ENCODE measurements at regions not wholly inside any gene's neighbourhood (a gene's known extent, or its start where the extent isn't known, plus 50 kb on each side); places are given as distances from the start of the nearest gene placed in this dataset.

DNA sequence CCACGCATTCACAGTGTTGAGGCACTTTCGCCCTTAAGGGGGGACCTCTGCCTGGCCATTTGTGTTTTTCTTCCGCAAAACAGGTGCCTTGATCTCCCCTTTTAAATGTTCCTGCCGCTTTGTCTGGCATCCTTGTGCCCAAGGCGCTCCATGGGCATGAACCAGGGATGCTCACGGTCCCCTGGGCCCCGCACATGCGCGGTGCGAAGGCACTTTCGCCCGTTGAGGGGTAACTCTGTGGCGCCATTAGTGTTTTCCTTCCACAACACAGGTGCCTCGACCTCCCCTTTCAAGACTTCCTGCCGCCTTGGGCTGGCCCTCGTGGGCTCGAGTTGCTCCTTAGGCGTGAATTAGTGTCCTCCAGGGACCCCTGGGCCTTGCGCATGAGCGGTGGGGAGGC is 335.5 kb downstream of the ALG10 start:
- Histone ChIP-seq H3K36me3 (ENCODE audit: low read depth) (no peaks in the 10 kb centered on the region), H3K4me1 (ENCODE audit: insufficient read depth, poor library complexity, severe bottlenecking) (no peaks in the 10 kb centered on the region), H3K4me3 (ENCODE audit: severe bottlenecking) (no peak overlapping the region), H3K27me3 (ENCODE audit: insufficient read depth, poor library complexity, severe bottlenecking) (no peaks in the 10 kb centered on the region), H3K9me3 (ENCODE audit: severe bottlenecking) (no peaks in the 10 kb centered on the region), H3K27ac (ENCODE audit: poor library complexity, severe bottlenecking) (no peak overlapping the region)
- DNase-seq (ENCODE audit: low spot score), result no peak
- no peak for ATAC-seq (ENCODE audit: low read depth)
- TF ChIP-seq, protein P1, sequence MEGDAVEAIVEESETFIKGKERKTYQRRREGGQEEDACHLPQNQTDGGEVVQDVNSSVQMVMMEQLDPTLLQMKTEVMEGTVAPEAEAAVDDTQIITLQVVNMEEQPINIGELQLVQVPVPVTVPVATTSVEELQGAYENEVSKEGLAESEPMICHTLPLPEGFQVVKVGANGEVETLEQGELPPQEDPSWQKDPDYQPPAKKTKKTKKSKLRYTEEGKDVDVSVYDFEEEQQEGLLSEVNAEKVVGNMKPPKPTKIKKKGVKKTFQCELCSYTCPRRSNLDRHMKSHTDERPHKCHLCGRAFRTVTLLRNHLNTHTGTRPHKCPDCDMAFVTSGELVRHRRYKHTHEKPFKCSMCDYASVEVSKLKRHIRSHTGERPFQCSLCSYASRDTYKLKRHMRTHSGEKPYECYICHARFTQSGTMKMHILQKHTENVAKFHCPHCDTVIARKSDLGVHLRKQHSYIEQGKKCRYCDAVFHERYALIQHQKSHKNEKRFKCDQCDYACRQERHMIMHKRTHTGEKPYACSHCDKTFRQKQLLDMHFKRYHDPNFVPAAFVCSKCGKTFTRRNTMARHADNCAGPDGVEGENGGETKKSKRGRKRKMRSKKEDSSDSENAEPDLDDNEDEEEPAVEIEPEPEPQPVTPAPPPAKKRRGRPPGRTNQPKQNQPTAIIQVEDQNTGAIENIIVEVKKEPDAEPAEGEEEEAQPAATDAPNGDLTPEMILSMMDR (IDR thresholded peaks at IDR 0.05; ENCODE audit: poor library complexity, severe bottlenecking), result no peak

DNA sequence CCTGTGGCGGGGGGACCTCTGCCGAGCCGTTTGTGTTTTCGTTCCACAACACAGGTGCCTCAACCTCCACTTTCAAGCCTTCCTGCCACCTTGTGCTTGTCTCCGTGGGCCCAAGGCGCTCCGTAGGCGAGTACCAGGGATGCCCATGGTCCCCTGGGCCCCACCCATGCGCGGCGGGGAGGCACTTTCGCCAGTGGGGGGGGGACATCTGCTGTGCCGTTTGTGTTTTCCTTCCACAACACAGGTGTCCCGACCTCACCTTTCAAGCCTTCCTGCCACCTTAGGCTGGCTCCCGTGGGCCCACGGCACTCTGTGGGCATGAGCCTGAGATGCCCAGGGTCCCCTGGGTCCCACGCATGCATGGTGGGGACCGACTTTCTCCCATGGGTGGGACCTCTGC is 335.9 kb downstream of the ALG10 start:
- no peak overlapping the region for H3K4me3 ChIP-seq (ENCODE audit: severe bottlenecking)
- no peaks in the 10 kb centered on the region for H3K9me3 ChIP-seq (ENCODE audit: severe bottlenecking)
- H3K27me3 ChIP-seq (ENCODE audit: insufficient read depth, poor library complexity, severe bottlenecking), result no peaks in the 10 kb centered on the region
- TF ChIP-seq, protein P1 (IDR thresholded peaks at IDR 0.05; ENCODE audit: poor library complexity, severe bottlenecking), result no peak
- no peak for DNase-seq (ENCODE audit: low spot score)
- H3K27ac ChIP-seq (ENCODE audit: poor library complexity, severe bottlenecking), result no peak overlapping the region
- no peak for ATAC-seq (ENCODE audit: low read depth)
- no peaks in the 10 kb centered on the region for H3K4me1 ChIP-seq (ENCODE audit: insufficient read depth, poor library complexity, severe bottlenecking)
- H3K36me3 ChIP-seq (ENCODE audit: low read depth), result no peaks in the 10 kb centered on the region

DNA sequence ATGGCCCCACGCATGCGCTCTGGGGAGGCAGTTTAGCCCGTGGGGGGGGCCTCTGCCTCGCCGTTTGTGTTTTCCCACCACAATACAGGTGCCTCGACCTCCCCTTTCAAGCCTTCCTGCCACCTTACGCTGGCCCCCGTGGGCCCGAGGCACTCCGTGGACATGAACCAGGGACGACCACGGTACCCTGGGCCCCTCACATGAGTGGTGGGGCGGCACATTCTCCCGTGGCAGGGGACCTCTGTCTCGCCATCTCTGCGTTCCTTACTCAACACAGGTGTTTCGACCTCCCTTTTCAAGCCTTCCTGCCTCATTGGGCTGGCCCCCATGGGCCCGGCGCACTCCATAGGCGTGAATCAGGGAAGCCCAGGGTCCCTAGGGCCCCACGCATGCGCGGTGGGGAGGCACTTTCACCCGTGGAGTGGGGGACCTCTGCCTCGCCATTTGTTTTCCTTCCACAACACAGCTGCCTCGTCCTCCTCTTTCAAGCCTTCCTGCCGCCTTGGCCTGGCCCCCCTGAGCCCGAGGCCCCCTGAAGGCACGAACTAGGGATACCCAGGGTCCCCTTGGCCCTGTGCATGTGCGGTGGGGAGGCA is 339.5 kb downstream of the ALG10 start:
- no peak overlapping the region for H3K4me3 ChIP-seq (ENCODE audit: severe bottlenecking)
- no peaks in the 10 kb centered on the region for H3K4me1 ChIP-seq (ENCODE audit: insufficient read depth, poor library complexity, severe bottlenecking)
- no peak overlapping the region for H3K27ac ChIP-seq (ENCODE audit: poor library complexity, severe bottlenecking)
- no peaks in the 10 kb centered on the region for H3K36me3 ChIP-seq (ENCODE audit: low read depth)
- DNase-seq (ENCODE audit: low spot score), result no peak
- no peaks in the 10 kb centered on the region for H3K27me3 ChIP-seq (ENCODE audit: insufficient read depth, poor library complexity, severe bottlenecking)
- no peak for ATAC-seq (ENCODE audit: low read depth)
- H3K9me3 ChIP-seq (ENCODE audit: severe bottlenecking), result peaks cover 4% of the 10 kb centered on the region
- TF ChIP-seq, protein P1 (IDR thresholded peaks at IDR 0.05; ENCODE audit: poor library complexity, severe bottlenecking), result no peak

DNA sequence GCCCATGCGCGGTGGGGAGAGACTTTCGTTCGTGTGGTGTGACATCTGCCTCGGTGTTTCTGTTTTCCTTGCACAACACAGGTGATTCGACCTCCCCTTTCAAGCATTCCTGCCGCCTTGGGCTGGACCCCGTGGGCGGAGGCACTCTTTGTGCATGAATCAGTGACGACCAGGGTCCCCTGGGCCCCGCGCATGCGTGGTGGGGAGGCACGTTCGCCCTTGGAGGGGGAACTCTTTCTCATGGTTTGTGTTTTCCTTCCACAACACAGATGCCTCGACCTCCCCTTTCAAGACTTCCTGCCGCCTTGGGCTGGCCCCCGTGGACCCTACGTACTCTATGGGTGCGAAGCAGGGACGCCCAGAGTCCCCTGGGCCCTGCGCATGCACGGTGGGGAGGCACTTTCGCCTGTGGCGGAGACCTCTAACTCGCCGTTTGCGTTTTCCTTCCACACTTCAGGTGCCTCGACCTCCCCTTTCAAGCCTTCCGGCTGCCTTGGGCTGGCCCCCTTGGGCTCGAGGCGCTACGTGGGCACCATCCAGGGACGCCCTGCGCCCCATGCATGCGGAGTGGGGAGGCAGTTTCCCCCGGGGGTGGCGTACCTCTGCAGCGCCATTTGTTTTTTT is 340.9 kb downstream of the ALG10 start:
- no peaks in the 10 kb centered on the region for H3K36me3 ChIP-seq (ENCODE audit: low read depth)
- H3K9me3 ChIP-seq (ENCODE audit: severe bottlenecking), result peaks cover 4% of the 10 kb centered on the region
- DNase-seq (ENCODE audit: low spot score) (no peak), ATAC-seq (ENCODE audit: low read depth) (no peak)
- H3K27me3 ChIP-seq (ENCODE audit: insufficient read depth, poor library complexity, severe bottlenecking), result no peaks in the 10 kb centered on the region
- H3K27ac ChIP-seq (ENCODE audit: poor library complexity, severe bottlenecking), result no peak overlapping the region
- no peaks in the 10 kb centered on the region for H3K4me1 ChIP-seq (ENCODE audit: insufficient read depth, poor library complexity, severe bottlenecking)
- TF ChIP-seq, protein P1 (IDR thresholded peaks at IDR 0.05; ENCODE audit: poor library complexity, severe bottlenecking), result no peak
- no peak overlapping the region for H3K4me3 ChIP-seq (ENCODE audit: severe bottlenecking)

DNA sequence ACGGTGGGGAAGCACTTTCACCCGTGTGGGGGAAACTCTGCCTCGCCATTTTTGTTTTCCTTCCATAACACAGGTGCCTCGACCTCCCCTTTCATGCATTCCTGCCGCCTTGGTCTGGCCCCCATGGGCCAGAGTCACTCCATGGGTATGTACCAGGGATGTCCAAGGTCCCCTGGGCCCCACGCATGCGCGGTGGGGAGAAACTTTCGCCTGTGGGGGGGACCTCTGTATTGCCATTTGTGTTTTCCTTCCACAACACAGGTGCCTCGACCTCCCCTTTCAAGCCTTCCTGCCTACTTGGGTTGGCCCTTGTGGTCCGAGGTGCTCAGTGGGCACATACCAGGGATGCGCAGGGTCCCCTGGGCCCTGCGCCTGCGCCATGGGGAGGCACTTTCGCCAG is 345.8 kb downstream of the ALG10 start:
- no peaks in the 10 kb centered on the region for H3K4me1 ChIP-seq (ENCODE audit: insufficient read depth, poor library complexity, severe bottlenecking)
- H3K9me3 ChIP-seq (ENCODE audit: severe bottlenecking), result peaks cover 4% of the 10 kb centered on the region
- no peak overlapping the region for H3K27ac ChIP-seq (ENCODE audit: poor library complexity, severe bottlenecking)
- H3K4me3 ChIP-seq (ENCODE audit: severe bottlenecking), result no peak overlapping the region
- no peaks in the 10 kb centered on the region for H3K27me3 ChIP-seq (ENCODE audit: insufficient read depth, poor library complexity, severe bottlenecking)
- TF ChIP-seq, protein P1 (IDR thresholded peaks at IDR 0.05; ENCODE audit: poor library complexity, severe bottlenecking), result no peak
- ATAC-seq (ENCODE audit: low read depth) (no peak), DNase-seq (ENCODE audit: low spot score) (no peak)
- H3K36me3 ChIP-seq (ENCODE audit: low read depth), result no peaks in the 10 kb centered on the region

Data from RWPE2 (cell line).